Body of pancreas (tissue), 4 donors: ENCODE measurements at regions not wholly inside any gene's neighbourhood (a gene's known extent, or its start where the extent isn't known, plus 50 kb on each side); places are given as distances from the start of the nearest gene placed in this dataset.

ENCODE experiments used
- CTCF ChIP-seq, 7 experiments: fragments of 450-650 bp in 4 of 7; fragments of 200-600 bp in 3 of 7; sonication (generic) in 3 of 7; IDR thresholded peaks; one replicate each; pipeline ENCODE4 v1.5.1; 2016 to 2019; ENCODE audit warnings: antibody characterized with exemption in 7 of 7
- POLR2A ChIP-seq, 3 donors: fragments of 450-650 bp; IDR thresholded peaks; one replicate each; pipeline ENCODE4 v1.6.1; 2016; ENCODE audit warnings: antibody characterized with exemption in 3 of 3, mild to moderate bottlenecking in 2 of 3

DNA sequence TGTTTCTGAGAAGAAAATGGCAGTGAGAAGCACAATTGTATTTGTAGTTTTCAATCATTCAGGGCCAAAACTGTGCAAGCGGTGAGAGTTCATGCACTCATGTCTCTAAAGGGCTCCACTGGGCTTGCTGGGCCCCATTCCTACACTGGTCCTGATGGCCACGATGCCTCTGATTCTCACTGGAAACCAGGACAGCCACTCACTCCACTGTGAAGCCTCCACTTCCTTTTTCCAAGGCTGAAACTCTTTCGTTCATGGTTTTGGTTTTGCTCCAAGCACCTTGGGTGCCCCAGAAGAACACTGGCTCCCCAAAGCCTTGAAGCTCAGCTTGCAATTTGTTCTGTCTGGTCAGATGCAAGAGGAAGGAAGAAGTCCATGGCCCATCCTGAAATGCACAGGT lies 390.0 kb upstream of the MKI67 start:
- TF ChIP-seq CTCF (IDR thresholded peaks at IDR 0.05) (no peak), POLR2A (IDR thresholded peaks at IDR 0.05) (no peak)
